22Rv1 (cell line): ENCODE measurements at regions not wholly inside any gene's neighbourhood (a gene's known extent, or its start where the extent isn't known, plus 50 kb on each side); places are given as distances from the start of the nearest gene placed in this dataset.

Experiments
- H3K27ac ChIP-seq: fragments of 450-650 bp; 2 replicates; pipeline ENCODE4 v1.5.1; 2017
- ZFX ChIP-seq: fragments of 450-650 bp; IDR thresholded peaks from 2 replicates; pipeline ENCODE4 v1.6.1; 2017; ENCODE audit warnings: antibody characterized with exemption, borderline replicate concordance
- TF ChIP-seq, protein P1 (sequence below): fragments of 450-650 bp; IDR thresholded peaks from 2 replicates; pipeline ENCODE4 v1.5.1; 2017; ENCODE audit warnings: mild to moderate bottlenecking

DNA sequence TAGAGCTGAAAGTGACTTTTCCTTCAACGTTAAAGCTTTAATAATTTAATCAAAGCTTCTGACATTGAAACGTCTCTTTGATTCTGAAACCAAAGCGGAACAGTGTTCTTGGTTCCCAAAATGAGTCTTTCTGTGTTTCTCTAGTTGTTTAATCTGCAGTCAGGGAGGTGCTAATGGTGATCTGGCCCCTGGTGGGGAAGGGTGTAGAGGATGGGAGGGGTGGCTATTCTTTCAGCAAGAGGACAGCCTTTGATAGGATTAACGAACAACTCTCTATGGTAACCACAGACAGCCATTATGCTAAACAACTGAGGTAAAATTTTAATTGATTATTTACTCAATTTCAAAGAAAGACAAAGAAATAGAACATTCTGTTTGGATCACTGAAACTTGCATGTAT is 79.9 kb upstream of the CADPS start:
- TF ChIP-seq, protein P1, sequence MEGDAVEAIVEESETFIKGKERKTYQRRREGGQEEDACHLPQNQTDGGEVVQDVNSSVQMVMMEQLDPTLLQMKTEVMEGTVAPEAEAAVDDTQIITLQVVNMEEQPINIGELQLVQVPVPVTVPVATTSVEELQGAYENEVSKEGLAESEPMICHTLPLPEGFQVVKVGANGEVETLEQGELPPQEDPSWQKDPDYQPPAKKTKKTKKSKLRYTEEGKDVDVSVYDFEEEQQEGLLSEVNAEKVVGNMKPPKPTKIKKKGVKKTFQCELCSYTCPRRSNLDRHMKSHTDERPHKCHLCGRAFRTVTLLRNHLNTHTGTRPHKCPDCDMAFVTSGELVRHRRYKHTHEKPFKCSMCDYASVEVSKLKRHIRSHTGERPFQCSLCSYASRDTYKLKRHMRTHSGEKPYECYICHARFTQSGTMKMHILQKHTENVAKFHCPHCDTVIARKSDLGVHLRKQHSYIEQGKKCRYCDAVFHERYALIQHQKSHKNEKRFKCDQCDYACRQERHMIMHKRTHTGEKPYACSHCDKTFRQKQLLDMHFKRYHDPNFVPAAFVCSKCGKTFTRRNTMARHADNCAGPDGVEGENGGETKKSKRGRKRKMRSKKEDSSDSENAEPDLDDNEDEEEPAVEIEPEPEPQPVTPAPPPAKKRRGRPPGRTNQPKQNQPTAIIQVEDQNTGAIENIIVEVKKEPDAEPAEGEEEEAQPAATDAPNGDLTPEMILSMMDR, result no peak
- H3K27ac ChIP-seq, result no peak overlapping the region

DNA sequence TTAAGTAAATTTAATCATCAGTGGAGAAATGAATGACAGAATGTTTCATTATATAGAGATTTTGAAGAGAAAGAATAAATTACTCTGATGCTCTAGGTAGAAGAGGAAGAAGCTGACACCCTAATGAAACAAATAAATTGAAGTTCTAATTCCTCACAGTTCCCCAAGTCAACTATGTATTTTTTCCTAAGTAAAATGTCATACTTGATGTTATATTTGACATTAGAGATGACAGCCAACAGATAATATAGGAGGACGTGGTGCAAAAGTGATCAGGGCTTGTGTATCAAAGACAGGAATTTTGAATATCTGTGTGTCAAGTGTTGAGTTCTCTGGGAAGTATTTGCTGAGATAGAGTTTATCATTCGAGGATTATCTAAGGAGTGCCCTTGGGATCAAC is 81.2 kb upstream of the CADPS start:
- no peak overlapping the region for H3K27ac ChIP-seq
- TF ChIP-seq, protein P1, result no peak
- TF ChIP-seq ZFX, result no peak

DNA sequence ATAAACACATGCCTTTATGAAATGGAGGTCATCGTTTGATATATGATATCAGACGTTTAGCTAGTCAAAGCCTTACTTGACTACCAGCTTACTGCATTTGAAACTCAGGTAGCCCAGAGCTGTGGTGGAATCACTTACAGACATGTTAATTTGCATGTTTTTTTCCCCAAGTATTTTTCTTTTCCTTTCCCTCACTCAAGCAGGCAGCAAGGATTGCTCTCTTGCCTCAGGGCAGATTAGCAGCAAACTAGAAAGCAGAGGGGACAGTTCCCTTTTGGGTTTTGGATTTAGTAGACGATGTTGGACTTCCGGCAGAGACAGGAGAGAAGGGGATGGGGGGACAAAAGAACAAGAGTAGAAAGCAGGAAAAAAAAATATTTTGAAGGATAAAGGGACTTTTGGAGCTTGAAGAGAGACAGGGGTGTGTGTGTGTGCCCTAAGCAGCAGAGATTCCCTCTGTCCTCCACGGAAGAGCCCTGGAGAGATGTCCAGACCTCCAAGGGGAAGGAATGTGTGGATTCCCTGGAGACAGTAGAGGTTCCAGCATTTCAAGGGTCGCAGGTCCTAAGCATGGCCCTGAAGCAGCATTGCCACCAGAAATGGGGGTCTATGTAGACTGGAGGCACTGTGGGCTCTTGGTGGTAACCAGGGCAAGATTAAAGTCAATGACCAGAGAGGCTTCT is 86.8 kb upstream of the CADPS start:
- TF ChIP-seq, protein P1, result no peak
- TF ChIP-seq ZFX, result no peak
- H3K27ac ChIP-seq, result no peak overlapping the region

DNA sequence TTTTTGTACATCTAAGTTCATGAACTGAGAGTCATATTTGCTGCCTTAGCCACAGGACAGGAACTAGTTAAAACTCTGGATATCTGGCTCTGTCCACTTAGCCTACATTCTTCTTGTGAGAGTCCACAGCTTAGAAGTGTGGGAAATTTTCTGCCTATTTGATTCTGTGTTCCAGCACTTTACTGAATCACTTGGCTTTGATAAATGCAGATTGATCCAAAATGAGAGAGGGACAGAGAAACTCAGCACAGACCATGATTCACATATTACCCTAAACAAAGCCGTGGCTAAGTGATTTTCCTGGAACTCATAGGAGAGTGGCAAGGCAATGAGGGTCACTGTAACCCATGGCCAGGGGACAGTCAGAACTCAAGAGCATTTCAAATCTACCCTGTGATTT is 87.5 kb upstream of the CADPS start:
- TF ChIP-seq, protein P1, result no peak
- no peak overlapping the region for H3K27ac ChIP-seq

DNA sequence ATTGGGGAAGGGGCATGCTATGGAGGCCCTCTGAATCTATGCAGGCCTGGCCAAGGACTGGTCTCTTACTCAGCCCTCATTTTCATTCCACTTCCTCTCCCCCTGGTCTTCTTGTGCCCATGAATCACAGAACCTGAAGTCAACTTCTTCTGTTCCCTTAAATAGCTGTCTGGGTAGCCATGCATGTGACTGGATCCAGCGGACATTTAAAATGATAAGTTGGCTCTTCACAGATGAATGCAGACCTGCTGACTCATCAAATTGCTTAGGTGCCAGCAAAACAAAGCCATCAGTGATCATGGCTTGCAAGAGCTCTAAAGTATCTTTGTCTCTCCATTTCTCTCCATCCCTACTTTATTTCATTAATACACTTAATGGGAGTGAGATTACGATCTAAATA is 90.1 kb upstream of the CADPS start:
- TF ChIP-seq ZFX, result no peak
- TF ChIP-seq, protein P1, result no peak
- H3K27ac ChIP-seq, result no peak overlapping the region

DNA sequence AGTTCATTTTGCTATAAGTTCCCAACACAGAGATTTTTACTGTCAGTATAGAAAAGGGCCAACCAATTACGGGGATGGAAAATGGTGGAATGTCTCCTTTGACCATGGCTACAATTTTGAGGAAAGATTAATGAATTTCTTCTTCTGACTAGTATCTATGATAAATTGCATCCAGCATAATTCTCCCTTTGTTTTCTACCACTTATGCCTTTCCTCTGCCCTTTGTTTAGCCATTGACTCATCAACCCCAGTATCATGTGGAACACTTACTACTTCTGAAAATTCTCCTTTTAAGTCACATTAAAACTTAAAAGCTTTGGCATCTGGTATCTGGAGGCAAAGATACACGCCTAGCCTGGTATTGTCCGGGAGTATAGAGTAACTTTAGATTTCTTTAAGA is 92.9 kb upstream of the CADPS start:
- H3K27ac ChIP-seq, result no peak overlapping the region
- TF ChIP-seq, protein P1, result no peak
- no peak for TF ChIP-seq ZFX

DNA sequence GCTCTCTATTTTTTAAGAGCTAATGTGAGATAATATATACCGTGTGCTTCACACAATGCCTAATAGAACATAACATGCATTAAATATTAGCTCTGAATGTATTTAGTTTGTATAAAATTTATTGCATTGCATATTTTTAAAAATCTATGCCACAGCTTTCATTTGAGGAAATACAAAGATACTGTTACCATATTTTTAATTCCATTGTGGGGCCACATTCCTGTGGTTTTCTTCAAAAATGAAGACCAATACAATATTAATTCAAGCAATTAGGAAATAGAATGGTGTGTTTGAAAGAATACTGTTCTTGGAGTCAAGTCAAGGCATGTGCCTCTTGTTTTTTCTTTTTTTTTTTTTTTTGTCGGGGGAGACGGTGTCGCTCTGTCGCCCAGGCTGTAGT is 95.4 kb upstream of the CADPS start:
- TF ChIP-seq, protein P1, result no peak
- TF ChIP-seq ZFX, result no peak
- no peak overlapping the region for H3K27ac ChIP-seq
